ENCODE measurements at regions not wholly inside any gene's neighbourhood (a gene's known extent, or its start where the extent isn't known, plus 50 kb on each side); places are given as distances from the start of the nearest gene placed in this dataset.

- TF ChIP-seq EZH2phosphoT487 (IDR thresholded peaks at IDR 0.05; ENCODE audit: insufficient read depth, low read depth) (no peak), EZH2 (IDR thresholded peaks at IDR 0.05; ENCODE audit: insufficient read depth, poor library complexity, severe bottlenecking) (no peak)
Observed at GRCh38 chr4:71232056-71232430, 106.8 kb upstream of the SLC4A4 start.

Data from GM23248 (cell line).